GM12878 (cell line): ENCODE measurements at regions not wholly inside any gene's neighbourhood (a gene's known extent, or its start where the extent isn't known, plus 50 kb on each side); places are given as distances from the start of the nearest gene placed in this dataset.

Source experiments
- ATF2 ChIP-seq: IDR thresholded peaks from 2 replicates; pipeline ENCODE4 v1.6.1; 2012; ENCODE audit warnings: low read length, inconsistent platforms
- CTCF ChIP-seq, 3 experiments: IDR thresholded peaks in 2 of 3; conservative IDR thresholded peaks in 1 of 3; 2 replicates each; pipeline ENCODE4 v1.5.1; 2011; ENCODE audit warnings: low read depth in 3 of 3, low read length in 3 of 3, mild to moderate bottlenecking in 3 of 3, control low read depth in 2 of 3, moderate library complexity in 2 of 3, inconsistent platforms in 1 of 3, mixed read lengths in 1 of 3; ENCODE audit not compliant: control insufficient read depth in 2 of 3, insufficient read depth in 1 of 3; ENCODE audit errors: extremely low read depth in 1 of 3
- EZH2 ChIP-seq: IDR thresholded peaks from 2 replicates; pipeline ENCODE4 v1.6.1; 2012; ENCODE audit warnings: low read depth, mild to moderate bottlenecking, control low read depth, inconsistent platforms, low read length, borderline replicate concordance; ENCODE audit not compliant: control insufficient read depth
- JUND ChIP-seq: IDR thresholded peaks from 2 replicates; pipeline ENCODE4 v1.6.1; 2012; ENCODE audit warnings: low read depth, mild to moderate bottlenecking, low read length, improper control_type of control experiment, moderate library complexity
- NBN ChIP-seq: fragments of 450-650 bp; IDR thresholded peaks from 2 replicates; pipeline ENCODE4 v1.6.1; 2016
- NFYB ChIP-seq: IDR thresholded peaks from 2 replicates; pipeline ENCODE4 v1.6.1; 2011; ENCODE audit warnings: low read depth, mild to moderate bottlenecking, low read length, improper control_type of control experiment, moderate library complexity; ENCODE audit not compliant: insufficient read depth
- PML ChIP-seq: IDR thresholded peaks from 2 replicates; pipeline ENCODE4 v1.6.1; 2012; ENCODE audit warnings: low read length, inconsistent platforms
- POLR2A ChIP-seq: IDR thresholded peaks from 2 replicates; pipeline ENCODE4 v1.6.1; 2011; ENCODE audit warnings: low read depth, mild to moderate bottlenecking, low read length
- POLR2AphosphoS5 ChIP-seq: IDR thresholded peaks from 2 replicates; pipeline ENCODE4 v1.6.1; 2011; ENCODE audit warnings: mild to moderate bottlenecking, low read length, inconsistent platforms
- RCOR1 ChIP-seq: conservative IDR thresholded peaks from 2 replicates; pipeline ENCODE4 v1.6.1; 2012; ENCODE audit warnings: low read depth, low read length, improper control_type of control experiment
- REST ChIP-seq: IDR thresholded peaks from 2 replicates; pipeline ENCODE4 v1.6.1; 2012; ENCODE audit warnings: mild to moderate bottlenecking, low read depth, low read length
- SRF ChIP-seq, 2 experiments: IDR thresholded peaks; 2 replicates each; pipeline ENCODE4 v1.6.1; 2011; ENCODE audit warnings: low read depth in 2 of 2, low read length in 2 of 2, mild to moderate bottlenecking in 1 of 2, moderate library complexity in 1 of 2

- TF ChIP-seq POLR2AphosphoS5 (no peak), NFYB (no peak), REST (no peak), PML (no peak), EZH2 (no peak), NBN (no peak), POLR2A (no peak), JUND (no peak), ATF2 (no peak), RCOR1 (no peak), SRF (IDR thresholded peaks at IDR 0.05; ENCODE audit: low read depth in 2 of 2, low read length in 2 of 2) (no peak), CTCF (IDR thresholded peaks at IDR 0.05 in 2 of 3, conservative IDR thresholded peaks at IDR 0.05 in 1 of 3; ENCODE audit: control insufficient read depth in 2 of 3, extremely low read depth in 1 of 3, insufficient read depth in 1 of 3, low read depth in 3 of 3, low read length in 3 of 3) (no peak)
Measured at GRCh38 chr5:53331463-53331862, 149.0 kb upstream of the FST start.
